GM23338 (cell line): ENCODE measurements at regions not wholly inside any gene's neighbourhood (a gene's known extent, or its start where the extent isn't known, plus 50 kb on each side); places are given as distances from the start of the nearest gene placed in this dataset.

Experiments
- ATAC-seq: fragments of 200-7000 bp; cut with Tn5 transposase; 3 replicates; pipeline ENCODE4 v1.9.1; 2020
- DNase-seq: peaks from one replicate; pipeline ENCODE4 v3.0.0-alpha.2; 2015; ENCODE audit warnings: low spot score
- H2AFZ ChIP-seq: fragments of 200-600 bp; sonication (generic); 2 replicates; pipeline ENCODE4 v1.8.0; 2016; ENCODE audit warnings: antibody characterized with exemption, mild to moderate bottlenecking, moderate library complexity
- H3F3A ChIP-seq: fragments of 200-600 bp; sonication (generic); replicated peaks from 2 replicates; pipeline ENCODE4 v1.8.0; 2017; ENCODE audit warnings: antibody characterized with exemption, mixed run types, low read depth
- H3K27ac ChIP-seq: fragments of 200-600 bp; sonication (generic); 2 replicates; pipeline ENCODE4 v1.6.1; 2016; ENCODE audit warnings: low read depth
- H3K27me3 ChIP-seq: fragments of 200-600 bp; sonication (generic); 2 replicates; pipeline ENCODE4 v1.8.0; 2016; ENCODE audit warnings: mild to moderate bottlenecking, mixed run types, moderate library complexity; ENCODE audit not compliant: insufficient read depth
- H3K36me3 ChIP-seq: fragments of 200-600 bp; sonication (generic); 2 replicates; pipeline ENCODE4 v1.8.0; 2016; ENCODE audit warnings: mild to moderate bottlenecking; ENCODE audit not compliant: insufficient read depth
- H3K4me1 ChIP-seq: fragments of 200-600 bp; sonication (generic); 2 replicates; pipeline ENCODE4 v1.8.0; 2016; ENCODE audit warnings: mild to moderate bottlenecking, moderate library complexity; ENCODE audit not compliant: insufficient read depth
- H3K4me2 ChIP-seq: fragments of 200-600 bp; sonication (generic); 2 replicates; pipeline ENCODE4 v1.7.1; 2017; ENCODE audit warnings: mixed run types
- H3K4me3 ChIP-seq: fragments of 200-600 bp; sonication (generic); 2 replicates; pipeline ENCODE4 v1.6.1; 2016; ENCODE audit warnings: mixed run types
- H3K79me2 ChIP-seq: fragments of 200-600 bp; sonication (generic); replicated peaks from 2 replicates; pipeline ENCODE4 v1.8.0; 2017; ENCODE audit warnings: mild to moderate bottlenecking; ENCODE audit not compliant: insufficient read depth
- H3K9me2 ChIP-seq: fragments of 200-600 bp; sonication (generic); 2 replicates; pipeline ENCODE4 v1.8.0; 2017; ENCODE audit not compliant: insufficient read depth
- H4K20me1 ChIP-seq: fragments of 200-600 bp; sonication (generic); replicated peaks from 2 replicates; pipeline ENCODE4 v1.8.0; 2017; ENCODE audit warnings: mild to moderate bottlenecking; ENCODE audit not compliant: insufficient read depth
- H3K27ac Mint-ChIP-seq: 2 replicates; pipeline ENCODE4 v1.8.0; 2020; ENCODE audit warnings: inconsistent platforms, mild to moderate bottlenecking, moderate library complexity, mixed read lengths
- H3K27me3 Mint-ChIP-seq: 3 replicates; pipeline ENCODE4 v1.8.0; 2022; ENCODE audit warnings: low read depth, mild to moderate bottlenecking, moderate library complexity, mixed read lengths, inconsistent platforms; ENCODE audit not compliant: insufficient read depth, poor library complexity
- H3K36me3 Mint-ChIP-seq: 3 replicates; pipeline ENCODE4 v1.8.0; 2021; ENCODE audit warnings: low read depth, mild to moderate bottlenecking, inconsistent platforms, moderate library complexity, mixed read lengths
- H3K4me1 Mint-ChIP-seq: 3 replicates; pipeline ENCODE4 v1.8.0; 2020; ENCODE audit warnings: mild to moderate bottlenecking, inconsistent platforms, mixed read lengths
- H3K4me3 Mint-ChIP-seq: 3 replicates; pipeline ENCODE4 v1.8.0; 2021; ENCODE audit warnings: moderate library complexity, mild to moderate bottlenecking, inconsistent platforms, mixed read lengths
- H3K9me3 Mint-ChIP-seq: 3 replicates; pipeline ENCODE4 v1.8.0; 2020; ENCODE audit warnings: moderate library complexity, mild to moderate bottlenecking, inconsistent platforms, mixed read lengths
- CREB1 ChIP-seq: fragments of 250-450 bp; sonication (Bioruptor Pico); IDR thresholded peaks from 2 replicates; pipeline ENCODE4 v1.5.0; 2020; ENCODE audit warnings: low read depth, mild to moderate bottlenecking, moderate library complexity
- EZH2 ChIP-seq: fragments of 200-600 bp; sonication (generic); IDR thresholded peaks from one replicate; pipeline ENCODE4 v1.8.0; 2017; ENCODE audit warnings: antibody characterized with exemption, mild to moderate bottlenecking, low read depth; ENCODE audit not compliant: unreplicated experiment
- EZH2phosphoT487 ChIP-seq: fragments of 200-600 bp; sonication (generic); IDR thresholded peaks from one replicate; pipeline ENCODE4 v1.8.1; 2018; ENCODE audit warnings: antibody characterized with exemption; ENCODE audit not compliant: unreplicated experiment
- JUNB ChIP-seq: IDR thresholded peaks from one replicate; pipeline ENCODE4 v1.6.1; 2016; ENCODE audit warnings: antibody characterized with exemption; ENCODE audit not compliant: unreplicated experiment
- NANOG ChIP-seq: IDR thresholded peaks from 2 replicates; pipeline ENCODE4 v1.6.1; 2016; ENCODE audit warnings: antibody characterized with exemption, borderline replicate concordance
- STAT1 ChIP-seq: IDR thresholded peaks from one replicate; pipeline ENCODE4 v1.6.1; 2016; ENCODE audit warnings: antibody characterized with exemption; ENCODE audit not compliant: unreplicated experiment
- ZNF331 ChIP-seq: fragments of 250-450 bp; sonication (Bioruptor Pico); IDR thresholded peaks from 2 replicates; pipeline ENCODE4 v1.5.0; 2020; ENCODE audit warnings: low read depth, mild to moderate bottlenecking, moderate library complexity
- TF ChIP-seq, protein P1 (sequence below): fragments of 250-450 bp; sonication (Bioruptor Pico); IDR thresholded peaks from 2 replicates; pipeline ENCODE4 v1.5.0; 2020; ENCODE audit warnings: mild to moderate bottlenecking, moderate library complexity
- TF ChIP-seq, protein P2 (sequence below), 2 experiments: fragments of 200-600 bp in 1 of 2; sonication (generic) in 1 of 2; conservative IDR thresholded peaks; 2 replicates each; pipeline versions ENCODE4 v1.5.1 to v1.6.1; 2016 to 2017; ENCODE audit warnings: antibody characterized with exemption in 2 of 2, low read depth in 2 of 2, mild to moderate bottlenecking in 2 of 2, moderate library complexity in 1 of 2
- TF ChIP-seq, protein P3 (sequence below): IDR thresholded peaks from one replicate; pipeline ENCODE4 v1.6.1; 2018; ENCODE audit warnings: antibody characterized with exemption; ENCODE audit not compliant: unreplicated experiment

DNA sequence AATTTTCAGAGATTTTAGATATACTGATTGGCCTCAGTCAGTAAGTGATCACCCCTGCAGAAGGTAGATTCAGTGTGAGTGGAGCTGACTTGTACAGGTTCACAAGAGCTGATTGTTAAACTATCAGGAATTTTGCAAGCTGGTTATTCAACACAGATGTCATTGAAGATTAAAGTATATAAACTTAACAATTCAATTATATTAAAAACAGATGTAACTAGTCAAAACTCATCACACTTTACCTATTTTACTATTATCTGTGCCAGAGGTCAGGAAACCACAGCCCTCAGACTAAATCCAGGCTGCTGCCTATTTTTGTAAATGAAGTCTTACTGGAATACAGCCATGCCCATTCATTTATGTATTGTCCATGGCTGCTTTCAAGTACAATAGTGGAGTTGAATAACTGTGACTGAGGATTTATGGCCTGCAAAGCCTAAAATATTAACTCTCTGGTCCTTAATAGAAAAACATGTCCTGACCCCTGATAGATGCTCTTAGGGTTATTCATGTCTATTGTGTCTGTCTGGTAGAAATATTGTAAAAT, 429.3 kb upstream of the PDZRN3 start (continued):
- TF ChIP-seq, protein P1, sequence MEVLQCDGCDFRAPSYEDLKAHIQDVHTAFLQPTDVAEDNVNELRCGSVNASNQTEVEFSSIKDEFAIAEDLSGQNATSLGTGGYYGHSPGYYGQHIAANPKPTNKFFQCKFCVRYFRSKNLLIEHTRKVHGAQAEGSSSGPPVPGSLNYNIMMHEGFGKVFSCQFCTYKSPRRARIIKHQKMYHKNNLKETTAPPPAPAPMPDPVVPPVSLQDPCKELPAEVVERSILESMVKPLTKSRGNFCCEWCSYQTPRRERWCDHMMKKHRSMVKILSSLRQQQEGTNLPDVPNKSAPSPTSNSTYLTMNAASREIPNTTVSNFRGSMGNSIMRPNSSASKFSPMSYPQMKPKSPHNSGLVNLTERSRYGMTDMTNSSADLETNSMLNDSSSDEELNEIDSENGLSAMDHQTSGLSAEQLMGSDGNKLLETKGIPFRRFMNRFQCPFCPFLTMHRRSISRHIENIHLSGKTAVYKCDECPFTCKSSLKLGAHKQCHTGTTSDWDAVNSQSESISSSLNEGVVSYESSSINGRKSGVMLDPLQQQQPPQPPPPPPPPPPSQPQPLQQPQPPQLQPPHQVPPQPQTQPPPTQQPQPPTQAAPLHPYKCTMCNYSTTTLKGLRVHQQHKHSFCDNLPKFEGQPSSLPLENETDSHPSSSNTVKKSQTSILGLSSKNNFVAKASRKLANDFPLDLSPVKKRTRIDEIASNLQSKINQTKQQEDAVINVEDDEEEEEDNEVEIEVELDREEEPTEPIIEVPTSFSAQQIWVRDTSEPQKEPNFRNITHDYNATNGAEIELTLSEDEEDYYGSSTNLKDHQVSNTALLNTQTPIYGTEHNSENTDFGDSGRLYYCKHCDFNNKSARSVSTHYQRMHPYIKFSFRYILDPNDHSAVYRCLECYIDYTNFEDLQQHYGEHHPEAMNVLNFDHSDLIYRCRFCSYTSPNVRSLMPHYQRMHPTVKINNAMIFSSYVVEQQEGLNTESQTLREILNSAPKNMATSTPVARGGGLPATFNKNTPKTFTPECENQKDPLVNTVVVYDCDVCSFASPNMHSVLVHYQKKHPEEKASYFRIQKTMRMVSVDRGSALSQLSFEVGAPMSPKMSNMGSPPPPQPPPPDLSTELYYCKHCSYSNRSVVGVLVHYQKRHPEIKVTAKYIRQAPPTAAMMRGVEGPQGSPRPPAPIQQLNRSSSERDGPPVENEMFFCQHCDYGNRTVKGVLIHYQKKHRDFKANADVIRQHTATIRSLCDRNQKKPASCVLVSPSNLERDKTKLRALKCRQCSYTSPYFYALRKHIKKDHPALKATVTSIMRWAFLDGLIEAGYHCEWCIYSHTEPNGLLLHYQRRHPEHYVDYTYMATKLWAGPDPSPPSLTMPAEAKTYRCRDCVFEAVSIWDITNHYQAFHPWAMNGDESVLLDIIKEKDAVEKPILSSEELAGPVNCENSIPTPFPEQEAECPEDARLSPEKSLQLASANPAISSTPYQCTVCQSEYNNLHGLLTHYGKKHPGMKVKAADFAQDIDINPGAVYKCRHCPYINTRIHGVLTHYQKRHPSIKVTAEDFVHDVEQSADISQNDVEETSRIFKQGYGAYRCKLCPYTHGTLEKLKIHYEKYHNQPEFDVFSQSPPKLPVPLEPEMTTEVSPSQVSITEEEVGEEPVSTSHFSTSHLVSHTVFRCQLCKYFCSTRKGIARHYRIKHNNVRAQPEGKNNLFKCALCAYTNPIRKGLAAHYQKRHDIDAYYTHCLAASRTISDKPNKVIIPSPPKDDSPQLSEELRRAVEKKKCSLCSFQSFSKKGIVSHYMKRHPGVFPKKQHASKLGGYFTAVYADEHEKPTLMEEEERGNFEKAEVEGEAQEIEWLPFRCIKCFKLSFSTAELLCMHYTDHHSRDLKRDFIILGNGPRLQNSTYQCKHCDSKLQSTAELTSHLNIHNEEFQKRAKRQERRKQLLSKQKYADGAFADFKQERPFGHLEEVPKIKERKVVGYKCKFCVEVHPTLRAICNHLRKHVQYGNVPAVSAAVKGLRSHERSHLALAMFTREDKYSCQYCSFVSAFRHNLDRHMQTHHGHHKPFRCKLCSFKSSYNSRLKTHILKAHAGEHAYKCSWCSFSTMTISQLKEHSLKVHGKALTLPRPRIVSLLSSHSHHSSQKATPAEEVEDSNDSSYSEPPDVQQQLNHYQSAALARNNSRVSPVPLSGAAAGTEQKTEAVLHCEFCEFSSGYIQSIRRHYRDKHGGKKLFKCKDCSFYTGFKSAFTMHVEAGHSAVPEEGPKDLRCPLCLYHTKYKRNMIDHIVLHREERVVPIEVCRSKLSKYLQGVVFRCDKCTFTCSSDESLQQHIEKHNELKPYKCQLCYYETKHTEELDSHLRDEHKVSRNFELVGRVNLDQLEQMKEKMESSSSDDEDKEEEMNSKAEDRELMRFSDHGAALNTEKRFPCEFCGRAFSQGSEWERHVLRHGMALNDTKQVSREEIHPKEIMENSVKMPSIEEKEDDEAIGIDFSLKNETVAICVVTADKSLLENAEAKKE (CRISPR knock-in tag), result no peak
- TF ChIP-seq STAT1 (no peak), NANOG (no peak), JUNB (no peak), EZH2 (no peak)
- TF ChIP-seq, protein P2, sequence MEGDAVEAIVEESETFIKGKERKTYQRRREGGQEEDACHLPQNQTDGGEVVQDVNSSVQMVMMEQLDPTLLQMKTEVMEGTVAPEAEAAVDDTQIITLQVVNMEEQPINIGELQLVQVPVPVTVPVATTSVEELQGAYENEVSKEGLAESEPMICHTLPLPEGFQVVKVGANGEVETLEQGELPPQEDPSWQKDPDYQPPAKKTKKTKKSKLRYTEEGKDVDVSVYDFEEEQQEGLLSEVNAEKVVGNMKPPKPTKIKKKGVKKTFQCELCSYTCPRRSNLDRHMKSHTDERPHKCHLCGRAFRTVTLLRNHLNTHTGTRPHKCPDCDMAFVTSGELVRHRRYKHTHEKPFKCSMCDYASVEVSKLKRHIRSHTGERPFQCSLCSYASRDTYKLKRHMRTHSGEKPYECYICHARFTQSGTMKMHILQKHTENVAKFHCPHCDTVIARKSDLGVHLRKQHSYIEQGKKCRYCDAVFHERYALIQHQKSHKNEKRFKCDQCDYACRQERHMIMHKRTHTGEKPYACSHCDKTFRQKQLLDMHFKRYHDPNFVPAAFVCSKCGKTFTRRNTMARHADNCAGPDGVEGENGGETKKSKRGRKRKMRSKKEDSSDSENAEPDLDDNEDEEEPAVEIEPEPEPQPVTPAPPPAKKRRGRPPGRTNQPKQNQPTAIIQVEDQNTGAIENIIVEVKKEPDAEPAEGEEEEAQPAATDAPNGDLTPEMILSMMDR (conservative IDR thresholded peaks at IDR 0.05; ENCODE audit: low read depth in 2 of 2), result no peak

DNA sequence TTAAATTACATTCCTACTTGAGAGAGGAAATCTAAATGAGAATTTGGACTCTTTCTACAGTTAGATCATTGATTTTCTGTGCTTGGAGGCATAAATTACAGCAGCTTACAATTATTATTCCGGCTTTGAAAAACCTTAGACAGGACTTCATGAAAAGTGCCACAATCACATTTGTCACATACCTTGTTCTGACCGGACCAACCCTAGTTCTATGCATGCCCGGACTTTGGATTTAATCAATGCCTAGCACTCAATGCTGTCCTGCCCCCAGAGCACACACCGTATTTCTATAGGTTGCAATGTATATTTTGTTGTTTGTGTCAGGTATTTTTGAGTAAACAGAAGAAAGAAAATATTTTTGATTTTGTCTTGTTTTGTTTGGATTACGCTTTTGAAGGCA, 424.7 kb upstream of the PDZRN3 start:
- Mint-ChIP-seq H3K36me3 (no peaks in the 10 kb centered on the region), H3K4me1 (no peaks in the 10 kb centered on the region; the same call in 2 of the 3 replicates), H3K27me3 (no peaks in the 10 kb centered on the region), H3K4me3 (no peak overlapping the region), H3K9me3 (no peaks in the 10 kb centered on the region), H3K27ac (no peak overlapping the region)
- no peak overlapping the region for H3K4me3 ChIP-seq
- no peak for DNase-seq
- H3K4me1 ChIP-seq, result 0 out of 2 replicates have a peak, but pooled peaks cover 2% of the 10 kb centered on the region
- no peak overlapping the region for H2AFZ ChIP-seq
- H3F3A ChIP-seq, result no peaks in the 10 kb centered on the region
- H3K27ac ChIP-seq, result no peak overlapping the region
- H4K20me1 ChIP-seq, result no peaks in the 10 kb centered on the region
- no peaks in the 10 kb centered on the region for H3K9me2 ChIP-seq
- H3K4me2 ChIP-seq, result no peak overlapping the region
- ATAC-seq, result no peak
- no peaks in the 10 kb centered on the region for H3K27me3 ChIP-seq
- no peaks in the 10 kb centered on the region for H3K36me3 ChIP-seq
- H3K79me2 ChIP-seq, result no peaks in the 10 kb centered on the region
- TF ChIP-seq NANOG (no peak), ZNF331 (CRISPR knock-in tag) (no peak), CREB1 (CRISPR knock-in tag) (no peak), EZH2phosphoT487 (no peak), STAT1 (no peak)
- TF ChIP-seq, protein P2 (conservative IDR thresholded peaks at IDR 0.05; ENCODE audit: low read depth in 2 of 2), result no peak
- TF ChIP-seq, protein P3, sequence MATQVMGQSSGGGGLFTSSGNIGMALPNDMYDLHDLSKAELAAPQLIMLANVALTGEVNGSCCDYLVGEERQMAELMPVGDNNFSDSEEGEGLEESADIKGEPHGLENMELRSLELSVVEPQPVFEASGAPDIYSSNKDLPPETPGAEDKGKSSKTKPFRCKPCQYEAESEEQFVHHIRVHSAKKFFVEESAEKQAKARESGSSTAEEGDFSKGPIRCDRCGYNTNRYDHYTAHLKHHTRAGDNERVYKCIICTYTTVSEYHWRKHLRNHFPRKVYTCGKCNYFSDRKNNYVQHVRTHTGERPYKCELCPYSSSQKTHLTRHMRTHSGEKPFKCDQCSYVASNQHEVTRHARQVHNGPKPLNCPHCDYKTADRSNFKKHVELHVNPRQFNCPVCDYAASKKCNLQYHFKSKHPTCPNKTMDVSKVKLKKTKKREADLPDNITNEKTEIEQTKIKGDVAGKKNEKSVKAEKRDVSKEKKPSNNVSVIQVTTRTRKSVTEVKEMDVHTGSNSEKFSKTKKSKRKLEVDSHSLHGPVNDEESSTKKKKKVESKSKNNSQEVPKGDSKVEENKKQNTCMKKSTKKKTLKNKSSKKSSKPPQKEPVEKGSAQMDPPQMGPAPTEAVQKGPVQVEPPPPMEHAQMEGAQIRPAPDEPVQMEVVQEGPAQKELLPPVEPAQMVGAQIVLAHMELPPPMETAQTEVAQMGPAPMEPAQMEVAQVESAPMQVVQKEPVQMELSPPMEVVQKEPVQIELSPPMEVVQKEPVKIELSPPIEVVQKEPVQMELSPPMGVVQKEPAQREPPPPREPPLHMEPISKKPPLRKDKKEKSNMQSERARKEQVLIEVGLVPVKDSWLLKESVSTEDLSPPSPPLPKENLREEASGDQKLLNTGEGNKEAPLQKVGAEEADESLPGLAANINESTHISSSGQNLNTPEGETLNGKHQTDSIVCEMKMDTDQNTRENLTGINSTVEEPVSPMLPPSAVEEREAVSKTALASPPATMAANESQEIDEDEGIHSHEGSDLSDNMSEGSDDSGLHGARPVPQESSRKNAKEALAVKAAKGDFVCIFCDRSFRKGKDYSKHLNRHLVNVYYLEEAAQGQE, result no peak
